WTC11 (cell line): ENCODE measurements at regions not wholly inside any gene's neighbourhood (a gene's known extent, or its start where the extent isn't known, plus 50 kb on each side); places are given as distances from the start of the nearest gene placed in this dataset.

Source experiments
- ATAC-seq: fragments of 200-7000 bp; cut with Tn5 transposase; 2 replicates; pipeline ENCODE4 v1.10.0; 2021; ENCODE audit warnings: mild to moderate bottlenecking, moderate library complexity
- CTCF ChIA-PET: fragments of 300-600 bp; sonication (Branson Sonifier 250); formaldehyde crosslinking; loops from one replicate; lab custom pipeline; 2021; ENCODE audit warnings: antibody characterized with exemption; lab: Charles Lee
- POLR2A ChIA-PET: fragments of 350-600 bp; sonication (Branson Sonifier 250); formaldehyde crosslinking; loops from one replicate; lab custom pipeline; 2021; ENCODE audit warnings: antibody characterized with exemption; lab: Charles Lee
- DNase-seq: peaks from one replicate; pipeline ENCODE4 v3.0.0; 2021; ENCODE audit warnings: low spot score
- H3K27ac Mint-ChIP-seq: 2 replicates; pipeline ENCODE4 v1.8.0; 2021; ENCODE audit warnings: mixed read lengths
- H3K27me3 Mint-ChIP-seq: 2 replicates; pipeline ENCODE4 v1.8.0; 2021; ENCODE audit warnings: low read depth, mild to moderate bottlenecking, moderate library complexity, mixed read lengths
- H3K36me3 Mint-ChIP-seq: 2 replicates; pipeline ENCODE4 v1.8.0; 2021; ENCODE audit warnings: mixed read lengths
- H3K4me1 Mint-ChIP-seq: 2 replicates; pipeline ENCODE4 v1.8.0; 2022; ENCODE audit warnings: mixed read lengths
- H3K4me3 Mint-ChIP-seq: 2 replicates; pipeline ENCODE4 v1.8.0; 2021; ENCODE audit warnings: mild to moderate bottlenecking, moderate library complexity, mixed read lengths
- H3K9me3 Mint-ChIP-seq: 2 replicates; pipeline ENCODE4 v1.8.0; 2021; ENCODE audit warnings: mixed read lengths
- FOXJ3 ChIP-seq: sonication (generic); formaldehyde crosslinking; IDR thresholded peaks from 2 replicates; pipeline ENCODE4 v1.9.0; 2021; ENCODE audit warnings: missing genetic modification reagents, mild to moderate bottlenecking, borderline replicate concordance
- FOXP1 ChIP-seq: sonication (generic); formaldehyde crosslinking; IDR thresholded peaks from 2 replicates; pipeline ENCODE4 v1.8.0; 2022; ENCODE audit warnings: missing genetic modification reagents, mild to moderate bottlenecking, moderate library complexity, borderline replicate concordance
- NFATC4 ChIP-seq: fragments of 250-450 bp; sonication (Bioruptor Pico); IDR thresholded peaks from 2 replicates; pipeline ENCODE4 v1.9.0; 2021; ENCODE audit warnings: mild to moderate bottlenecking
- OVOL2 ChIP-seq: fragments of 250-450 bp; sonication (Bioruptor Pico); IDR thresholded peaks from 2 replicates; pipeline ENCODE4 v1.9.0; 2021; ENCODE audit warnings: mild to moderate bottlenecking, borderline replicate concordance
- TEAD4 ChIP-seq: sonication (generic); formaldehyde crosslinking; IDR thresholded peaks from 2 replicates; pipeline ENCODE4 v1.8.0; 2022; ENCODE audit warnings: mild to moderate bottlenecking, missing genetic modification reagents
- ZNF396 ChIP-seq: fragments of 250-450 bp; sonication (Bioruptor Pico); IDR thresholded peaks from 2 replicates; pipeline ENCODE4 v1.8.0; 2021; ENCODE audit warnings: mild to moderate bottlenecking, moderate library complexity, borderline replicate concordance
- ZNF423 ChIP-seq: fragments of 250-450 bp; sonication (Bioruptor Pico); IDR thresholded peaks from 2 replicates; pipeline ENCODE4 v2.1.2; 2022; ENCODE audit warnings: mild to moderate bottlenecking, moderate library complexity
- ZNF671 ChIP-seq: fragments of 250-450 bp; sonication (Bioruptor Pico); IDR thresholded peaks from 2 replicates; pipeline ENCODE4 v1.8.0; 2021; ENCODE audit warnings: mild to moderate bottlenecking
- TF ChIP-seq, protein P1 (sequence below): fragments of 250-450 bp; sonication (Bioruptor Pico); IDR thresholded peaks from 2 replicates; pipeline ENCODE4 v1.9.0; 2021; ENCODE audit warnings: mild to moderate bottlenecking
- TF ChIP-seq, protein P2 (sequence below): fragments of 250-450 bp; sonication (Bioruptor Pico); conservative IDR thresholded peaks from 2 replicates; pipeline ENCODE4 v1.9.0; 2021; ENCODE audit warnings: mild to moderate bottlenecking
- TF ChIP-seq, protein P3 (sequence below): sonication (generic); formaldehyde crosslinking; IDR thresholded peaks from 2 replicates; pipeline ENCODE4 v1.8.1; 2023; ENCODE audit warnings: mild to moderate bottlenecking, moderate library complexity, missing genetic modification reagents
- TF ChIP-seq, protein P4 (sequence below): sonication (generic); formaldehyde crosslinking; IDR thresholded peaks from 2 replicates; pipeline ENCODE4 v1.8.1; 2022; ENCODE audit warnings: low read depth, mild to moderate bottlenecking, moderate library complexity, missing genetic modification reagents, borderline replicate concordance
- TF ChIP-seq, protein P5 (sequence below): sonication (generic); formaldehyde crosslinking; IDR thresholded peaks from 2 replicates; pipeline ENCODE4 v1.8.0; 2023; ENCODE audit warnings: missing genetic modification reagents
- TF ChIP-seq, protein P6 (sequence below): sonication (generic); formaldehyde crosslinking; conservative IDR thresholded peaks from 2 replicates; pipeline ENCODE4 v1.8.1; 2022; ENCODE audit warnings: mild to moderate bottlenecking, missing genetic modification reagents
- TF ChIP-seq, protein P7 (sequence below): sonication (generic); formaldehyde crosslinking; IDR thresholded peaks from 2 replicates; pipeline ENCODE4 v1.8.0; 2022; ENCODE audit warnings: mild to moderate bottlenecking, missing genetic modification reagents
- TF ChIP-seq, protein P8 (sequence below): sonication (generic); formaldehyde crosslinking; IDR thresholded peaks from 2 replicates; pipeline ENCODE4 v1.8.1; 2022; ENCODE audit warnings: mild to moderate bottlenecking, missing genetic modification reagents, moderate library complexity, borderline replicate concordance

DNA sequence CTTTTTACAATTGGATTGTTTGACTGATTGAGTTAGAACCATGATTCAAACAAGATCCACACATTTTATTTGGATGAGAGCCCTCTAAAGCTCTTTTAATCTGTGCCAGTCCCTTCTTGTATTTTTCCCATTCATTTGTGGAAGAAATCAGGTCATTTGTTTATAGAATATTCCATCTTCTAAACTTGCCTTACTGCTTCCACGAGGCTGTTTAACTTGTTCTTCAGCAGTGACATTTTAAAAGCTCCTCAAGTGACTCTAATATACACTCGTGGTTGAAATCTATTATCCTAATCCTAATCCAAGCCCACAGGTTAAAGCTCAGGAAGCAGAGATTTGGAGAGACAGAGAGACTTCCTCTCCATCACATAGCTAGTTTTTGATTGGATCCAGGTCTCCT lies 155.4 kb upstream of the SVIL start (continued):
- TF ChIP-seq, protein P1, sequence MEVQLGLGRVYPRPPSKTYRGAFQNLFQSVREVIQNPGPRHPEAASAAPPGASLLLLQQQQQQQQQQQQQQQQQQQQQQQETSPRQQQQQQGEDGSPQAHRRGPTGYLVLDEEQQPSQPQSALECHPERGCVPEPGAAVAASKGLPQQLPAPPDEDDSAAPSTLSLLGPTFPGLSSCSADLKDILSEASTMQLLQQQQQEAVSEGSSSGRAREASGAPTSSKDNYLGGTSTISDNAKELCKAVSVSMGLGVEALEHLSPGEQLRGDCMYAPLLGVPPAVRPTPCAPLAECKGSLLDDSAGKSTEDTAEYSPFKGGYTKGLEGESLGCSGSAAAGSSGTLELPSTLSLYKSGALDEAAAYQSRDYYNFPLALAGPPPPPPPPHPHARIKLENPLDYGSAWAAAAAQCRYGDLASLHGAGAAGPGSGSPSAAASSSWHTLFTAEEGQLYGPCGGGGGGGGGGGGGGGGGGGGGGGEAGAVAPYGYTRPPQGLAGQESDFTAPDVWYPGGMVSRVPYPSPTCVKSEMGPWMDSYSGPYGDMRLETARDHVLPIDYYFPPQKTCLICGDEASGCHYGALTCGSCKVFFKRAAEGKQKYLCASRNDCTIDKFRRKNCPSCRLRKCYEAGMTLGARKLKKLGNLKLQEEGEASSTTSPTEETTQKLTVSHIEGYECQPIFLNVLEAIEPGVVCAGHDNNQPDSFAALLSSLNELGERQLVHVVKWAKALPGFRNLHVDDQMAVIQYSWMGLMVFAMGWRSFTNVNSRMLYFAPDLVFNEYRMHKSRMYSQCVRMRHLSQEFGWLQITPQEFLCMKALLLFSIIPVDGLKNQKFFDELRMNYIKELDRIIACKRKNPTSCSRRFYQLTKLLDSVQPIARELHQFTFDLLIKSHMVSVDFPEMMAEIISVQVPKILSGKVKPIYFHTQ: no peak
- TF ChIP-seq, protein P2, sequence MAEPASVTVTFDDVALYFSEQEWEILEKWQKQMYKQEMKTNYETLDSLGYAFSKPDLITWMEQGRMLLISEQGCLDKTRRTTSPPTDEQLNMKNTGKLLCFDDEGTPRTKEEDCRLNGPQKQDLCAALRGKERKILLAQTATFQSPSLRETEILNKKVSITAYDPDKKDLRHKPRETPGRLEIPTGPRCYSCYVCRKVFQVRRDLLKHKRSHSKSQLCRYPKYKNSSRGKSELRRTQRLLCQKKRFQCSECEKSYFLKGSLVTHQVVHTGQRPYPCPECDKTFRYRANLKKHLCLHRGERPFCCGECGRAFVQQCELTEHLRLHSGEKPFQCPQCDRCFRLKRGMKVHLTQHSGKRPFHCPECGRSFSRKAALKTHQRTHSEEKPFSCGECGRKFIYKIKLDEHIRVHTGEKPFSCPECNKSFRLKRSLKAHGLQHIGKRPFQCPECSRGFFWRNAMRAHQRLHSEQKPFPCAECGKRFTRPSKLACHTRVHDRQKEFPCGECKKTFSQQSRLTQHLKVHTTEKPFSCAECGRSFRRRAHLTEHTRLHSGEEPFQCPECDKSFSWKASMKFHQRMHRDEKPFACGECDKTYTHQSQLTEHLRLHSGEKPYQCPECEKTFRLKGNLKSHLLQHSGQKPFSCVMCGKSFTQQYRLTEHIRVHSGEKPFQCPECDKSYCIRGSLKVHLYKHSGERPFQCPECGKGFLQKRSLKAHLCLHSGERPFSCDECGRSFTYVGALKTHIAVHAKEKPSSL (CRISPR knock-in tag): no peak
- TF ChIP-seq, protein P3, sequence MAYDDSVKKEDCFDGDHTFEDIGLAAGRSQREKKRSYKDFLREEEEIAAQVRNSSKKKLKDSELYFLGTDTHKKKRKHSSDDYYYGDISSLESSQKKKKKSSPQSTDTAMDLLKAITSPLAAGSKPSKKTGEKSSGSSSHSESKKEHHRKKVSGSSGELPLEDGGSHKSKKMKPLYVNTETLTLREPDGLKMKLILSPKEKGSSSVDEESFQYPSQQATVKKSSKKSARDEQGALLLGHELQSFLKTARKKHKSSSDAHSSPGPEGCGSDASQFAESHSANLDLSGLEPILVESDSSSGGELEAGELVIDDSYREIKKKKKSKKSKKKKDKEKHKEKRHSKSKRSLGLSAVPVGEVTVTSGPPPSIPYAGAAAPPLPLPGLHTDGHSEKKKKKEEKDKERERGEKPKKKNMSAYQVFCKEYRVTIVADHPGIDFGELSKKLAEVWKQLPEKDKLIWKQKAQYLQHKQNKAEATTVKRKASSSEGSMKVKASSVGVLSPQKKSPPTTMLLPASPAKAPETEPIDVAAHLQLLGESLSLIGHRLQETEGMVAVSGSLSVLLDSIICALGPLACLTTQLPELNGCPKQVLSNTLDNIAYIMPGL (CRISPR knock-in tag): no peak
- TF ChIP-seq OVOL2 (CRISPR knock-in tag) (no peak), ZNF423 (CRISPR knock-in tag) (no peak), FOXP1 (CRISPR knock-in tag) (no peak), ZNF396 (CRISPR knock-in tag) (no peak), ZNF671 (CRISPR knock-in tag) (no peak), NFATC4 (CRISPR knock-in tag) (no peak)

DNA sequence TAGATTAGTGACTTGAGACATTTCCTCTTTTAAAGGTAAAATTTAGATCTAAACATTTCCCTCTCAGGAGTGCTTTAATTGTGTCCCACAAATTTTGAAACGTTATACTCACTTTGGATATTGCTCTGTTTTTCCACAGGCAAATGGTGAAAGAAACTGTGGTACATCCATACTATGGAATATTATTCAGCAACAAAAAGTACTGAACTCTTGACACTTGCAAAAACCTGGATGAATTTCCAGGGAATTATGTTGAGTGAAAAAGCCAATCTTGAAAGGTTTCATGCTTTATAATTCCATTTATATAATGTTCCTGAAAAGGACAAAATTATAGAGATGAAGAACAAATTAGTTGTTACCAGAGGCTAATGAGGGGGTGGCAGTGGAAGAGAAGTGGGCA lies 153.3 kb upstream of the SVIL start:
- H3K4me3 Mint-ChIP-seq: no peak overlapping the region
- ChIA-PET POLR2A (no interaction called here), CTCF (no interaction called here)
- TF ChIP-seq, protein P4, sequence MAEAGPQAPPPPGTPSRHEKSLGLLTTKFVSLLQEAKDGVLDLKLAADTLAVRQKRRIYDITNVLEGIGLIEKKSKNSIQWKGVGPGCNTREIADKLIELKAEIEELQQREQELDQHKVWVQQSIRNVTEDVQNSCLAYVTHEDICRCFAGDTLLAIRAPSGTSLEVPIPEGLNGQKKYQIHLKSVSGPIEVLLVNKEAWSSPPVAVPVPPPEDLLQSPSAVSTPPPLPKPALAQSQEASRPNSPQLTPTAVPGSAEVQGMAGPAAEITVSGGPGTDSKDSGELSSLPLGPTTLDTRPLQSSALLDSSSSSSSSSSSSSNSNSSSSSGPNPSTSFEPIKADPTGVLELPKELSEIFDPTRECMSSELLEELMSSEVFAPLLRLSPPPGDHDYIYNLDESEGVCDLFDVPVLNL (CRISPR knock-in tag): no peak
- TF ChIP-seq, protein P5, sequence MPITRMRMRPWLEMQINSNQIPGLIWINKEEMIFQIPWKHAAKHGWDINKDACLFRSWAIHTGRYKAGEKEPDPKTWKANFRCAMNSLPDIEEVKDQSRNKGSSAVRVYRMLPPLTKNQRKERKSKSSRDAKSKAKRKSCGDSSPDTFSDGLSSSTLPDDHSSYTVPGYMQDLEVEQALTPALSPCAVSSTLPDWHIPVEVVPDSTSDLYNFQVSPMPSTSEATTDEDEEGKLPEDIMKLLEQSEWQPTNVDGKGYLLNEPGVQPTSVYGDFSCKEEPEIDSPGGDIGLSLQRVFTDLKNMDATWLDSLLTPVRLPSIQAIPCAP: no peak
- TF ChIP-seq, protein P6, sequence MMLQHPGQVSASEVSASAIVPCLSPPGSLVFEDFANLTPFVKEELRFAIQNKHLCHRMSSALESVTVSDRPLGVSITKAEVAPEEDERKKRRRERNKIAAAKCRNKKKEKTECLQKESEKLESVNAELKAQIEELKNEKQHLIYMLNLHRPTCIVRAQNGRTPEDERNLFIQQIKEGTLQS: no peak
- TF ChIP-seq TEAD4 (no peak), FOXJ3 (CRISPR knock-in tag) (no peak), ZNF423 (CRISPR knock-in tag) (no peak)
- TF ChIP-seq, protein P7, sequence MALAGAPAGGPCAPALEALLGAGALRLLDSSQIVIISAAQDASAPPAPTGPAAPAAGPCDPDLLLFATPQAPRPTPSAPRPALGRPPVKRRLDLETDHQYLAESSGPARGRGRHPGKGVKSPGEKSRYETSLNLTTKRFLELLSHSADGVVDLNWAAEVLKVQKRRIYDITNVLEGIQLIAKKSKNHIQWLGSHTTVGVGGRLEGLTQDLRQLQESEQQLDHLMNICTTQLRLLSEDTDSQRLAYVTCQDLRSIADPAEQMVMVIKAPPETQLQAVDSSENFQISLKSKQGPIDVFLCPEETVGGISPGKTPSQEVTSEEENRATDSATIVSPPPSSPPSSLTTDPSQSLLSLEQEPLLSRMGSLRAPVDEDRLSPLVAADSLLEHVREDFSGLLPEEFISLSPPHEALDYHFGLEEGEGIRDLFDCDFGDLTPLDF (CRISPR knock-in tag): no peak
- TF ChIP-seq, protein P8, sequence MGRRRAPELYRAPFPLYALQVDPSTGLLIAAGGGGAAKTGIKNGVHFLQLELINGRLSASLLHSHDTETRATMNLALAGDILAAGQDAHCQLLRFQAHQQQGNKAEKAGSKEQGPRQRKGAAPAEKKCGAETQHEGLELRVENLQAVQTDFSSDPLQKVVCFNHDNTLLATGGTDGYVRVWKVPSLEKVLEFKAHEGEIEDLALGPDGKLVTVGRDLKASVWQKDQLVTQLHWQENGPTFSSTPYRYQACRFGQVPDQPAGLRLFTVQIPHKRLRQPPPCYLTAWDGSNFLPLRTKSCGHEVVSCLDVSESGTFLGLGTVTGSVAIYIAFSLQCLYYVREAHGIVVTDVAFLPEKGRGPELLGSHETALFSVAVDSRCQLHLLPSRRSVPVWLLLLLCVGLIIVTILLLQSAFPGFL (CRISPR knock-in tag): no peak
- TF ChIP-seq, protein P1: no peak
- H3K27me3 Mint-ChIP-seq: peaks cover 4% of the 10 kb centered on the region; the same call in 1 of the 2 replicates
- DNase-seq: no peak
- H3K36me3 Mint-ChIP-seq: peaks cover 5% of the 10 kb centered on the region; the same call in 1 of the 2 replicates
- peaks cover 14% of the 10 kb centered on the region for H3K4me1 Mint-ChIP-seq
- ATAC-seq: no peak
- peaks cover 16% of the 10 kb centered on the region for H3K9me3 Mint-ChIP-seq
- H3K27ac Mint-ChIP-seq: no peak overlapping the region
